ENCODE measurements at regions not wholly inside any gene's neighbourhood (a gene's known extent, or its start where the extent isn't known, plus 50 kb on each side); places are given as distances from the start of the nearest gene placed in this dataset.

- TF ChIP-seq, protein P1, sequence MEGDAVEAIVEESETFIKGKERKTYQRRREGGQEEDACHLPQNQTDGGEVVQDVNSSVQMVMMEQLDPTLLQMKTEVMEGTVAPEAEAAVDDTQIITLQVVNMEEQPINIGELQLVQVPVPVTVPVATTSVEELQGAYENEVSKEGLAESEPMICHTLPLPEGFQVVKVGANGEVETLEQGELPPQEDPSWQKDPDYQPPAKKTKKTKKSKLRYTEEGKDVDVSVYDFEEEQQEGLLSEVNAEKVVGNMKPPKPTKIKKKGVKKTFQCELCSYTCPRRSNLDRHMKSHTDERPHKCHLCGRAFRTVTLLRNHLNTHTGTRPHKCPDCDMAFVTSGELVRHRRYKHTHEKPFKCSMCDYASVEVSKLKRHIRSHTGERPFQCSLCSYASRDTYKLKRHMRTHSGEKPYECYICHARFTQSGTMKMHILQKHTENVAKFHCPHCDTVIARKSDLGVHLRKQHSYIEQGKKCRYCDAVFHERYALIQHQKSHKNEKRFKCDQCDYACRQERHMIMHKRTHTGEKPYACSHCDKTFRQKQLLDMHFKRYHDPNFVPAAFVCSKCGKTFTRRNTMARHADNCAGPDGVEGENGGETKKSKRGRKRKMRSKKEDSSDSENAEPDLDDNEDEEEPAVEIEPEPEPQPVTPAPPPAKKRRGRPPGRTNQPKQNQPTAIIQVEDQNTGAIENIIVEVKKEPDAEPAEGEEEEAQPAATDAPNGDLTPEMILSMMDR (IDR thresholded peaks at IDR 0.05) = peak in 6 of 12 donors; percentile 7 to 30 (median 22)
- no peak for TF ChIP-seq POLR2A (IDR thresholded peaks at IDR 0.05)
These were observed 770.2 kb upstream of the ALCAM start for GRCh38 chr3:104596551-104596950.
